C4-2B (cell line): ENCODE measurements at regions not wholly inside any gene's neighbourhood (a gene's known extent, or its start where the extent isn't known, plus 50 kb on each side); places are given as distances from the start of the nearest gene placed in this dataset.

Experiments
- ZFX ChIP-seq: fragments of 450-650 bp; IDR thresholded peaks from 2 replicates; pipeline ENCODE4 v1.6.1; 2017
- TF ChIP-seq, protein P1 (sequence below): fragments of 450-650 bp; conservative IDR thresholded peaks from 2 replicates; pipeline ENCODE4 v1.5.1; 2017; ENCODE audit warnings: mild to moderate bottlenecking

DNA sequence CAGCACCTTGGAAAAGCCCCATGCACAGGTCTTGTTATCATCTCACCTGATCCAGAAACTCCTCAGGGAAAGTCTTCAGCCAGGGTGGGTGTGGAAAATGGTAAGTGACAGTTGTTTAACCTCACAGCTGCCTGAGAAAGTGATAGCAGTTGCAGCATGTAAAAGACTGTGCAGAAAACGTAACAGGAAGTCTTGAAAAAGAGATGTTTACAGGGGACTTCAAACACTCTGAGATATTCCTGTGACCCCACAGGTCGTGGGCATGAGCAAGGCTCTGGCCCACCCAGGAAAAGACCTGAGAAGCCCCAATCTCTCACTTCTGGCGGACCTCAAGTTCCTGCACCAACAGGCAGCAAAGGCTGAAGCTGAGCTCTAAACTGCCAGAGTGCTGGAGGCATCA lies 826.9 kb downstream of the UQCRFS1 start:
- TF ChIP-seq, protein P1, sequence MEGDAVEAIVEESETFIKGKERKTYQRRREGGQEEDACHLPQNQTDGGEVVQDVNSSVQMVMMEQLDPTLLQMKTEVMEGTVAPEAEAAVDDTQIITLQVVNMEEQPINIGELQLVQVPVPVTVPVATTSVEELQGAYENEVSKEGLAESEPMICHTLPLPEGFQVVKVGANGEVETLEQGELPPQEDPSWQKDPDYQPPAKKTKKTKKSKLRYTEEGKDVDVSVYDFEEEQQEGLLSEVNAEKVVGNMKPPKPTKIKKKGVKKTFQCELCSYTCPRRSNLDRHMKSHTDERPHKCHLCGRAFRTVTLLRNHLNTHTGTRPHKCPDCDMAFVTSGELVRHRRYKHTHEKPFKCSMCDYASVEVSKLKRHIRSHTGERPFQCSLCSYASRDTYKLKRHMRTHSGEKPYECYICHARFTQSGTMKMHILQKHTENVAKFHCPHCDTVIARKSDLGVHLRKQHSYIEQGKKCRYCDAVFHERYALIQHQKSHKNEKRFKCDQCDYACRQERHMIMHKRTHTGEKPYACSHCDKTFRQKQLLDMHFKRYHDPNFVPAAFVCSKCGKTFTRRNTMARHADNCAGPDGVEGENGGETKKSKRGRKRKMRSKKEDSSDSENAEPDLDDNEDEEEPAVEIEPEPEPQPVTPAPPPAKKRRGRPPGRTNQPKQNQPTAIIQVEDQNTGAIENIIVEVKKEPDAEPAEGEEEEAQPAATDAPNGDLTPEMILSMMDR, result no peak
- TF ChIP-seq ZFX, result no peak
